22Rv1 (cell line): ENCODE measurements at regions not wholly inside any gene's neighbourhood (a gene's known extent, or its start where the extent isn't known, plus 50 kb on each side); places are given as distances from the start of the nearest gene placed in this dataset.

ENCODE experiments used
- CTCF ChIP-seq: fragments of 450-650 bp; IDR thresholded peaks from 2 replicates; pipeline ENCODE4 v1.5.1; 2017; ENCODE audit warnings: mild to moderate bottlenecking
- ZFX ChIP-seq: fragments of 450-650 bp; IDR thresholded peaks from 2 replicates; pipeline ENCODE4 v1.6.1; 2017; ENCODE audit warnings: antibody characterized with exemption, borderline replicate concordance

GRCh38 chr7:106167439-106168136, 55.5 kb upstream of the SYPL1 start:
- TF ChIP-seq CTCF = no peak
- no peak for TF ChIP-seq ZFX
